GM19463 (cell line): ENCODE measurements at regions not wholly inside any gene's neighbourhood (a gene's known extent, or its start where the extent isn't known, plus 50 kb on each side); places are given as distances from the start of the nearest gene placed in this dataset.
"Not testable (repeated sequence)": the region's sequence is repeated elsewhere in the genome, so short reads cannot be mapped to it uniquely, and the experiment has no call there.

Experiments used
- ATAC-seq: cut with Tn5 transposase; IDR thresholded peaks from one replicate; pipeline ENCODE4 v1.9.1; 2021; ENCODE audit warnings: mild to moderate bottlenecking, moderate library complexity; ENCODE audit not compliant: unreplicated experiment

- ATAC-seq: no peak
These were observed 132.1 kb upstream of the NEIL3 start for GRCh38 chr4:177177541-177178081.

GRCh38 chr4:177178246-177178645 lies 131.4 kb upstream of the NEIL3 start:
- no peak for ATAC-seq

- no peak for ATAC-seq
These were observed 127.5 kb upstream of the NEIL3 start for GRCh38 chr4:177182166-177182565.

GRCh38 chr4:177182728-177183127 lies 126.9 kb upstream of the NEIL3 start:
- no peak for ATAC-seq

GRCh38 chr4:177185151-177185550 lies 124.5 kb upstream of the NEIL3 start:
- no peak for ATAC-seq

GRCh38 chr4:177185579-177185978 lies 124.1 kb upstream of the NEIL3 start:
- no peak for ATAC-seq

- ATAC-seq: no peak
These were observed 122.3 kb upstream of the NEIL3 start for GRCh38 chr4:177187371-177187770.

GRCh38 chr4:177190995-177191580 lies 118.6 kb upstream of the NEIL3 start:
- no peak for ATAC-seq

- no peak for ATAC-seq
These were observed 118.1 kb upstream of the NEIL3 start for GRCh38 chr4:177191586-177191985.

GRCh38 chr4:177191991-177192390 lies 117.7 kb upstream of the NEIL3 start:
- no peak for ATAC-seq

- not testable (repeated sequence) for ATAC-seq
These were observed 116.5 kb upstream of the NEIL3 start for GRCh38 chr4:177193024-177193715.

- ATAC-seq: no peak
These were observed 114.8 kb upstream of the NEIL3 start for GRCh38 chr4:177194906-177195305.

- no peak for ATAC-seq
These were observed 113.1 kb upstream of the NEIL3 start for GRCh38 chr4:177196615-177197014.

GRCh38 chr4:177201614-177202013 lies 108.1 kb upstream of the NEIL3 start:
- ATAC-seq: no peak

GRCh38 chr4:177204126-177204525 lies 105.5 kb upstream of the NEIL3 start:
- ATAC-seq: no peak

- no peak for ATAC-seq
These were observed 94.7 kb upstream of the NEIL3 start for GRCh38 chr4:177214935-177215334.

- ATAC-seq: no peak
These were observed 89.3 kb upstream of the NEIL3 start for GRCh38 chr4:177220376-177220775.

GRCh38 chr4:177222781-177223180 lies 86.9 kb upstream of the NEIL3 start:
- no peak for ATAC-seq

GRCh38 chr4:177225605-177226004 lies 84.1 kb upstream of the NEIL3 start:
- peak; percentile 70 for ATAC-seq

- ATAC-seq: no peak
These were observed 82.0 kb upstream of the NEIL3 start for GRCh38 chr4:177227636-177228035.

- no peak for ATAC-seq
These were observed 81.1 kb upstream of the NEIL3 start for GRCh38 chr4:177228599-177228998.

- ATAC-seq: no peak
These were observed 80.3 kb upstream of the NEIL3 start for GRCh38 chr4:177229331-177229730.

GRCh38 chr4:177232473-177232872 lies 77.2 kb upstream of the NEIL3 start:
- ATAC-seq: no peak
